ENCODE measurements at regions not wholly inside any gene's neighbourhood (a gene's known extent, or its start where the extent isn't known, plus 50 kb on each side); places are given as distances from the start of the nearest gene placed in this dataset.

DNA sequence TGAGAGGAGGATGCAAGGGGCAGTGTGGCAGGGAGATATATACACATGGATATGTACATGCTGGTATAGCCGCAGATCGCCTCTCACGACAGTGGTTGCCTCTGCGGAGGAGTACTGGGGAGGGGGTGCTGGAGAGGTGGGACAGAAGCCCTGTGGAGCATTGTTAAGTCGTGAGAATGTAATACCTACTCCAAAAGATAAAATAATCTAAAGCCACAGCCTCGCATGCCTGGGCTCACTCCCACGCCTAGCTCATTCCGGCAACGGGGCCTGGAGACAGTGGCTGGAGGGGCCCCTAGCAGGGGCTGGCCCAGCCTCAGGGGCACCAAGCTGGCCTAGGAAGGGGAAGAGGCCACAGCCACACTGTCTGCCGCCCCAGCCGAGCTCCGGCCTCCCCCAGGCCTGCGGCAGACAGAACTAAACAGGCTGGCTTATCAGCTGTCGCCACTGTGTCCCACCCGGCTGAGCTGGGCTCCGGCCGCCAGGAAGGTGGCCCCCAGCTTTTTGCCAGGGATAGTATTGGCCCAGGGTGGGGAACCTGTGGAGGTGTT is 65.1 kb upstream of the LCTL start:
- Histone ChIP-seq H3K9me2 (replicated peaks; ENCODE audit: control insufficient read depth, low read length) (no peaks in the 10 kb centered on the region), H3K36me3 (ENCODE audit: control insufficient read depth, low read length) (no peaks in the 10 kb centered on the region), H3K4me1 (ENCODE audit: control insufficient read depth, low read length) (no peaks in the 10 kb centered on the region), H3F3A (ENCODE audit: control insufficient read depth, insufficient read depth) (no peaks in the 10 kb centered on the region), H3K4me3 (ENCODE audit: low read length) (no peak overlapping the region), H3K4me2 (ENCODE audit: low read length) (no peak overlapping the region), H3K27me3 (ENCODE audit: control insufficient read depth, low read length) (peaks cover 4% of the 10 kb centered on the region; the same call in 1 of the 2 replicates), H4K20me1 (ENCODE audit: control insufficient read depth, insufficient read depth, low read depth, low read length) (no peaks in the 10 kb centered on the region), H3K9me3 (ENCODE audit: control insufficient read depth, insufficient read depth, low read length) (no peaks in the 10 kb centered on the region), H3K79me2 (ENCODE audit: control insufficient read depth, low read length) (no peaks in the 10 kb centered on the region), H3K27ac (ENCODE audit: low read depth, low read length) (no peak overlapping the region)
- TF ChIP-seq, protein P1, sequence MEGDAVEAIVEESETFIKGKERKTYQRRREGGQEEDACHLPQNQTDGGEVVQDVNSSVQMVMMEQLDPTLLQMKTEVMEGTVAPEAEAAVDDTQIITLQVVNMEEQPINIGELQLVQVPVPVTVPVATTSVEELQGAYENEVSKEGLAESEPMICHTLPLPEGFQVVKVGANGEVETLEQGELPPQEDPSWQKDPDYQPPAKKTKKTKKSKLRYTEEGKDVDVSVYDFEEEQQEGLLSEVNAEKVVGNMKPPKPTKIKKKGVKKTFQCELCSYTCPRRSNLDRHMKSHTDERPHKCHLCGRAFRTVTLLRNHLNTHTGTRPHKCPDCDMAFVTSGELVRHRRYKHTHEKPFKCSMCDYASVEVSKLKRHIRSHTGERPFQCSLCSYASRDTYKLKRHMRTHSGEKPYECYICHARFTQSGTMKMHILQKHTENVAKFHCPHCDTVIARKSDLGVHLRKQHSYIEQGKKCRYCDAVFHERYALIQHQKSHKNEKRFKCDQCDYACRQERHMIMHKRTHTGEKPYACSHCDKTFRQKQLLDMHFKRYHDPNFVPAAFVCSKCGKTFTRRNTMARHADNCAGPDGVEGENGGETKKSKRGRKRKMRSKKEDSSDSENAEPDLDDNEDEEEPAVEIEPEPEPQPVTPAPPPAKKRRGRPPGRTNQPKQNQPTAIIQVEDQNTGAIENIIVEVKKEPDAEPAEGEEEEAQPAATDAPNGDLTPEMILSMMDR (IDR thresholded peaks at IDR 0.05; ENCODE audit: low read depth, low read length, poor library complexity, severe bottlenecking): no peak
- no peak for TF ChIP-seq EZH2phosphoT487 (IDR thresholded peaks at IDR 0.05; ENCODE audit: borderline replicate concordance, low read length)

DNA sequence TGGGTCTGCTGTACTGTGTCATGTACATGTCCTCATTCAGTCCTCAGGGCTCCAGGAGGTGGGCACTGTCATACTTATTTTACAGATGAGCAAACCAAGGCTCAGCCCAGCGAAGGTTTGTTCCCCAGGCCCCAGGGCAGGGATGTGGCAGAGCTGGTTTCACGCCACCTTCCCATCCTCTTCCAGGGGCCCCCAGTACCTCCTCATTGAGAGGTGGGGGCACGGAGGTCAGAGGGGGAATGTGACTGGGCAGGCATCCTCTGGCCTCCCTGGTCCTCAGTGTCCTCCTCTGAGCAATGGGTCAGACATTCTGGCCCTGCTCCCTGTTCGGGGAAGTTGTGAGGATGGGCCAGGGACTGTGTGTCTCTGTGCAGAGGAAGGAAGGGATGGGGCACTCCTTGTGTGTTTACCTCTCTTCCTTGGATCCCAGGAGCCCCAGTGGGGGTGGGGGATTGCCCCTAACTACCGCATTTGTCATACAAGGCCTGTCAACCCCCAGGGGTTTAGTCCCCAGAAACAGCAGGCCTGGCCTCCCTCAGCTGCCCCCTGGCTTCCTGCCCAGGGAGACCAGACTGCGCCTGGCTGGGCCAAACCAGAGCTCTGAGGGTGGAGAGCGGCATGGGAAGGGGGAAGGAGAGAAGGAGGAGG is 65.9 kb upstream of the LCTL start:
- no peak for TF ChIP-seq EZH2phosphoT487 (IDR thresholded peaks at IDR 0.05; ENCODE audit: borderline replicate concordance, low read length)
- TF ChIP-seq, protein P1 (IDR thresholded peaks at IDR 0.05; ENCODE audit: low read depth, low read length, poor library complexity, severe bottlenecking): no peak
- no peaks in the 10 kb centered on the region for H3K9me2 ChIP-seq (replicated peaks; ENCODE audit: control insufficient read depth, low read length)
- no peak overlapping the region for H3K4me3 ChIP-seq (ENCODE audit: low read length)
- H3K9me3 ChIP-seq (ENCODE audit: control insufficient read depth, insufficient read depth, low read length): no peaks in the 10 kb centered on the region
- H3K4me1 ChIP-seq (ENCODE audit: control insufficient read depth, low read length): no peaks in the 10 kb centered on the region
- no peaks in the 10 kb centered on the region for H3K36me3 ChIP-seq (ENCODE audit: control insufficient read depth, low read length)
- H3F3A ChIP-seq (ENCODE audit: control insufficient read depth, insufficient read depth): no peaks in the 10 kb centered on the region
- no peaks in the 10 kb centered on the region for H4K20me1 ChIP-seq (ENCODE audit: control insufficient read depth, insufficient read depth, low read depth, low read length)
- H3K27me3 ChIP-seq (ENCODE audit: control insufficient read depth, low read length): peaks cover 4% of the 10 kb centered on the region; the same call in 1 of the 2 replicates
- no peak overlapping the region for H3K4me2 ChIP-seq (ENCODE audit: low read length)
- no peak overlapping the region for H3K27ac ChIP-seq (ENCODE audit: low read depth, low read length)
- no peaks in the 10 kb centered on the region for H3K79me2 ChIP-seq (ENCODE audit: control insufficient read depth, low read length)

DNA sequence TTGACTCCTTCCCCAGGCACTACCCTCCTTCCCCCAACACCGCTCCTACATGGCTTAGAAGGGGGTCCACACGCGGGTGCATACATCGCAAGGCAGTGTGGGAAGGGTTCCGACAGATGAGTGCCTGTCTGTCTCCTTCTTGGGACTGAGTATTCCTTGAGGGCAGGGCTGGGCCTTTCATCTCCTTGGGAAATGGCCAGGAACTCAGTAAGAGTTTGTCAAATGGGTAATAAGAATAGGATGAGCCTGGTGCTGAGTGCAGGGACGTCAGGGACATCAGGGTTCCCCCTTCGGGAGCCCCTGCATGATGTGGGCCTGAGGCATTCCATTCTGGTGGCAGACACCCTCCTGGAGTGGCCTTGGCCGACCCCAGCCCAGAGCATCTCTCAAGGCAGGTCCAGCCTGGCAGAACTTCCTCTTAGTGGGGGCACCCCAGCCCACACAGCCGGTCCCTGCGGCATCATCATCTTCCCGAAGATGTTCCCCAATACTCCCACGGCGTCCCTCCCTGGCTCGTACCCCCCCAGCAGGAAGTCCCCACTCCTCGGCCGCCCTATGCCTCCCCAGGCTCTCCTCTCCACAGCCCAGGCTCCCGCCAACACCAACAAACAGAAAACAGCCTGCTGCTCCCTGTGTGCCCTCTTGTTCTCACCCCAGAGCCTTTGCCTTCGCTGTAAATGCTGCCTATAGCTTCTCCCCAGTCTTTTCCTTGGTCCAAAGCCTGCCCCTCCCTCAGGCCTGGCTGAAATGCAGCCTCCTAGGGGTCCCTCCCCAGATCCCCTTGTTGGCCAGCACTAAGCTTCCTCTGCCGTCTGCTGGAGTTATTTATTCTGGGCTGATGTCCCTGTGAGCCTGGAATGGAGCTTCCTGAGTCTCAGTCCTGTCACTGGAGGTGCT is 67.5 kb upstream of the LCTL start:
- no peak overlapping the region for H3K27ac ChIP-seq (ENCODE audit: low read depth, low read length)
- H3K9me3 ChIP-seq (ENCODE audit: control insufficient read depth, insufficient read depth, low read length): no peaks in the 10 kb centered on the region

More for the DNA sequence above, 67.5 kb upstream of the LCTL start:
- no peaks in the 10 kb centered on the region for H3K9me2 ChIP-seq (replicated peaks; ENCODE audit: control insufficient read depth, low read length)
- no peaks in the 10 kb centered on the region for H3K4me1 ChIP-seq (ENCODE audit: control insufficient read depth, low read length)
- H3K27me3 ChIP-seq (ENCODE audit: control insufficient read depth, low read length): peaks cover 4% of the 10 kb centered on the region; the same call in 1 of the 2 replicates
- H3F3A ChIP-seq (ENCODE audit: control insufficient read depth, insufficient read depth): no peaks in the 10 kb centered on the region
- H3K79me2 ChIP-seq (ENCODE audit: control insufficient read depth, low read length): no peaks in the 10 kb centered on the region
- no peak overlapping the region for H3K4me2 ChIP-seq (ENCODE audit: low read length)
- no peak overlapping the region for H3K4me3 ChIP-seq (ENCODE audit: low read length)
- H3K36me3 ChIP-seq (ENCODE audit: control insufficient read depth, low read length): no peaks in the 10 kb centered on the region
- H4K20me1 ChIP-seq (ENCODE audit: control insufficient read depth, insufficient read depth, low read depth, low read length): no peaks in the 10 kb centered on the region
- TF ChIP-seq, protein P1 (IDR thresholded peaks at IDR 0.05; ENCODE audit: low read depth, low read length, poor library complexity, severe bottlenecking): no peak
- TF ChIP-seq EZH2phosphoT487 (IDR thresholded peaks at IDR 0.05; ENCODE audit: borderline replicate concordance, low read length): no peak
